Stimulated activated CD4-positive, alpha-beta T cell treated with anti-CD3 and anti-CD28 coated beads, TNF-alpha, amount 100 ng/mL, for 24 hours (primary cell): ENCODE measurements at regions not wholly inside any gene's neighbourhood (a gene's known extent, or its start where the extent isn't known, plus 50 kb on each side); places are given as distances from the start of the nearest gene placed in this dataset.

Experiments
- DNase-seq, 3 experiments: peaks; one replicate each; pipeline ENCODE4 v3.0.0-alpha.2; 2020; ENCODE audit warnings: low read depth in 3 of 3

DNA sequence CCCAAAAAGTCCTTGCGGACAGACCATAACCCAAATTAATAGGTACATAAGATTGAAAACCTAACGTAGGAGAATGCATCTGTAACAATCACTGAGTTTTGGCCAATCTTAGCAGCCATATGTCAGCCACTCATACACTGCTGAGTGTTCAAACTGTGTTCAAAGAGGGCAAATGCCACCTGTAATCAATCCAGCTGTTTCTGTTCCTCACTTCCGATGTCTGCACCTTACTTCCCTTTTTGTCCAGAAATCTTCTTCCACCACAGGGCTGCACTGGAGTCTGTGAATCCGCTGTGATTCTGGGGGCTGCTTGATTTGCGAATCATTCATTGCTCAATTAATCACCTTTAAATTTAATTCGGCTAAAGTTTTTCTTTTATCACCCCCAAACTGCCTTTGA is 263.9 kb downstream of the ICE1 start:
- no peak for DNase-seq

DNA sequence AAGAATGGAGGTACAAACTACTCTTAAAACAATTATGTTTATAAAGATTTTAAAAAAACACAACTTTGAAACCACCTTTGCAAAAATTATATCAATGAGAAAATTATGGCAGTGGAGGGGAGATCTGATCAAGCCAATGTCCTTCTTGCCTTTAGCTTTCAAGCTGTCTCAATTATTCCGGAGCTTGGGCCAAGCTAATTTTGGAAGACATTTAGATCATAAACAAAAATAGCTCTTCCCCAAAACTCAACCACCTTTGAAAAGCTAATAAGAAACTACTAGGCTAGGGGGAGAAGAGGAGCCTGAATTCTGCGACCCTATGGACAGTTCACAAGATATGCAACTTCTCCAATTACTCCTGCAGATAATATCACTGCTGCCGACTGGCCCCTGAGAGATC is 263.3 kb downstream of the ICE1 start:
- no peak for DNase-seq

DNA sequence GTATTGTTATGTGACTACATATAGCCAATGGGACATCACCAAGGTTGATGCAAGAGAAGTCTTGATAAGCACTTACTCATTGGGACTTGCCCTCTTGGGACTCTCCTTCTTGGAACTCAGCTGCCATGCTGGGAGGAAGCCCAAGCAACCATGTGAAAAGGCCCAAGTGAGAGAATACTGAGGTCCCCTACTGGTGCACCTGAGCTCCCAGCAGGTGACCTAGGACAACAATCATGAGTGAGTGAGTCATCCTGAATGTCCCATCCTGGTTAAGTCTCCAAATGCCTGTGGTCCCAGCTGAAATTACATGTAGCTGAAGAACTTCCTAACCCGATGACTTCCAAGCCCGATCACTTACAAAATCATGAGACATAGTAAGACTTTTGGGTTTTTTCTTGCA is 260.7 kb downstream of the ICE1 start:
- DNase-seq: no peak

DNA sequence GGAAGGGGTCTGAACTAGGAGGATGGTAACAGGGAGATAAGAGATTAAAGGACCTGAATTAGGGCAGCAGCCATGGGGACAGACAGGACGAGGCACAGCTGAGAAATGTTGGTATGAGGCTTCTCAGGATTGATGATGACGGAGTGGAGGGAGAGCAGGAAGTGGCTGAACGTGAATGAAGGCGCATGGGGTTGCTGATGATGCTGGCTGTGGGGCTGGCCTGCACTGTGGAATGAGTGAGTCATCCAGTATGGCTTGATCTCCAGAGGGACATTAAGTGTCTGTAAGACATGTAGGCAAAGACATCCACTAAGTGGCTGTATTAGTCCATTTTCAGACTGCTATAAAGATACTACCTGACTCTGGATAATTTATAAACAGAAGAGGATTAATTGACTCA is 256.4 kb downstream of the ICE1 start:
- no peak for DNase-seq

DNA sequence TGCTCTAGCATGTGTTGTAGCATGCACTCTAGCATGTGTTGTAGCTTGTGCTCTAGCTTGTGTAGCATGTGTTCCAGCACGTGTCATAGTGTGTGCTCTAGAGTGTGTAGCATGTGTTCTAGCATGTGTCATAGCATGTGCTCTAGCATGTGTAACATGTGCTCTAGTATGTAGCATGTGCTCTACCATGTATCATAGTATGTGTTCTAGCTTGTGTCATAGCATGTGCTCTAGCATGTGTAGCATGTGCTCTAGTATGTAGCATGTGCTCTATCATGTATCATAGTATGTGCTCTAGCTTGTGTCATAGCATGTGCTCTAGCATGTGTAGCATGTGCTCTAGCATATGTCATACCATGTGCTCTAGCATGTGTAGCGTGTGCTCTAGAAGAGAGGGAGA is 255.3 kb downstream of the ICE1 start:
- no peak for DNase-seq

DNA sequence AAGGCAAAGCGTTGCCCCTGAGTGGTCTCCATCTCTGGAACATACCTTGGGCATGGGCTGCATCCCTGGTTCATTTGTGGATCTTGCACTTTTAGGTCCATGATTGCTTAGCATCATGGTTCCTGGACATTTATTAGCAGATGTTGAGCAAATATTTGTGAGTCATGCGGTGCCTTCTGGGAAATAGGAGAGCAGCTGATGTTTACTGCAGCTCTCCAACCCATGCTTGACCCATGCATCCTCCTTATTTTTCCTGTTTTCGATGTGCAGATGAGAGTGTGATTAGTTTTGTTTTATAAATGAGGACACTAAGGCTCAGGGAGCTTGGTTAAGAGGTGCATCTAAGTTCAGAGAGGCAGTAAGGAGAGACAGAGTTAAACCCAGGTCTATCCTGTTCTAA is 253.7 kb downstream of the ICE1 start:
- DNase-seq: no peak

DNA sequence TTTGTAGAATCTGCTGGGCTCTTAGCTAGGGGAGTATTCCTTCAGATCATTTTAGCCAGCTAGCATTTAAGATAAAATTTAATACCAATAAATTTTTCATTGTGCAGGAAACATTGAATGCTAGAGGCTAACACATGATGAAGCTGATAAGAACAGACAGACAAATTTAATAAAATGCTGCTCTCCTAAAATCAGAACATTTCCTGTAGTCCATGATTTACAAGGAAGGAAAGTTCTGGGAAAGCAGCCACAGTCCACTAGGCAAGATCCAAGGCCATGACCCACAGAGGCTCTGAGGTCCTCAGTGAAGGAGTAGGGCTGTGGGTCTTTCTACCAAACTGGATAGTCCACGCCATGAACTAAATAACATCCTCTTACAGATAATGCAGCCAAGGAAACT is 253.0 kb downstream of the ICE1 start:
- DNase-seq: no peak

DNA sequence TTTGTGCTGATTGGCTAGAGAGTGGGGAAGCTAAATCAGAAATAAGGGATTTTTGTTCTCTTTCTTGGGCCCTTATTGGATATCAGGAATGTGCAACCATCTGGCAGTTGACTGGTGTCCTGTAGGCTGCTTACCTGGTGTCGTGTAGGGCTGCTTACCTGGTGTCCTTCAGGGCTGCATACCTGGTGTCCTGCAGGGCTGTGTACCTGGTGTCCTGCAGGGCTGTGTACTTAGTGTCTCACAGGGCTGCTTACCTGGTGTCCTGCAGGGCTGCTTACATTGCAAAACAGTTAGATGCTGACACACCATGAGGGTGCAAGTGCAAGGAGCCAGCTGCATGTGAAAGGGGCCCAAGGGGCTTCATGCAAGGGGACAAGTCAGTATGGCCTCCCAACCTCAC is 249.3 kb downstream of the ICE1 start:
- no peak for DNase-seq

DNA sequence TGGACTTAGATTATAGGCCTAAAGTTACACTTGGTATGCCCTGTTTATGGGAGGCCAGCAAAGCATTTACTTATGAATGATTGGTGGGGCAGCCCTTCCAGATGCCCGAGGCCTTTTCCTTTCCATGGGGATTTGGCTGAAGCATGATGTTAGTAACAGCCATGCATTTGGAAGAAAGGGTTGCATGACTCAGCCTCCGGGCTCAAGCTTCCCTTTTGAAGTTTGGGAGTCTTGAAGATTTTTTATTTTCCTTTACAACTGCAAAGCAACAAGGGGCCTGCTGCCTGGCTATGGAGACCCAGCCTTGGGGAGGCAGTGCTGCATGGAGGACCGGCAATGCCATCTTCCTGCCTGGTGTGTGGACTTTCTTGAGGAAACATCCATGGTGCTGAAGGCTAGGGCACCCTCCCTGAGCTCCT is 244.7 kb downstream of the ICE1 start:
- no peak for DNase-seq

DNA sequence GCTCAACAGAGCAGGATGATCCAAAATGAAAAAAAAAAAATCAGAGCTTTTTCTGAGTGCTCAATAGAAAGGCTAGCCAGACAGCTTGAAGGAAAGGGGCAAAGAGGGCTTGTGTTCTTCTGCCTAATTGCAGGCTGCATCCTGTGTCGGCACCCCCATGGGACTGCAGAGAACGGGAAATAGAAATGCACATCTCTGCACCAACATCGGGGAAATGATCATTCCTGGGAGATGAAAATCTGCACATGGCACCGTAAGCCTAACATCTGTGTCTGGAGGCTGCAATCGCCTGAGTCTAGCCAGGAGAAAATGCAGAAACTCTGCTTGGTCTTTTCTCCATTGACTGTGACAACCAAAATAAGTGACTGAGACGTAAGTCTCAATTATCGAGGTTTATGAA is 243.9 kb downstream of the ICE1 start:
- DNase-seq: no peak

DNA sequence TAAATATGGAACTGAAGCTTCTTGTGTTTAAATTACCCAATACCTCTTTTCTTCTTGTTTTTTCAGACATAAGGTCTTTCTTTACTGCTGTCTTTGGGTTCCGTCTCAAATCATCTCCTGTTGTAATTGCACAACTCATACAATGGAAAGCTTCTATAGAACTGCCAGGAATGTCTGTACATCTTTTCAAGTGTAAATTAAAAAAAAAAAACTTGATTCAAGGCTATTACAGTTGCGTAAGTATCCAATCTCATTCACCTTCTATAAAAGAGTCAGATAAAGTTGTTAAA is 243.5 kb downstream of the ICE1 start:
- no peak for DNase-seq

DNA sequence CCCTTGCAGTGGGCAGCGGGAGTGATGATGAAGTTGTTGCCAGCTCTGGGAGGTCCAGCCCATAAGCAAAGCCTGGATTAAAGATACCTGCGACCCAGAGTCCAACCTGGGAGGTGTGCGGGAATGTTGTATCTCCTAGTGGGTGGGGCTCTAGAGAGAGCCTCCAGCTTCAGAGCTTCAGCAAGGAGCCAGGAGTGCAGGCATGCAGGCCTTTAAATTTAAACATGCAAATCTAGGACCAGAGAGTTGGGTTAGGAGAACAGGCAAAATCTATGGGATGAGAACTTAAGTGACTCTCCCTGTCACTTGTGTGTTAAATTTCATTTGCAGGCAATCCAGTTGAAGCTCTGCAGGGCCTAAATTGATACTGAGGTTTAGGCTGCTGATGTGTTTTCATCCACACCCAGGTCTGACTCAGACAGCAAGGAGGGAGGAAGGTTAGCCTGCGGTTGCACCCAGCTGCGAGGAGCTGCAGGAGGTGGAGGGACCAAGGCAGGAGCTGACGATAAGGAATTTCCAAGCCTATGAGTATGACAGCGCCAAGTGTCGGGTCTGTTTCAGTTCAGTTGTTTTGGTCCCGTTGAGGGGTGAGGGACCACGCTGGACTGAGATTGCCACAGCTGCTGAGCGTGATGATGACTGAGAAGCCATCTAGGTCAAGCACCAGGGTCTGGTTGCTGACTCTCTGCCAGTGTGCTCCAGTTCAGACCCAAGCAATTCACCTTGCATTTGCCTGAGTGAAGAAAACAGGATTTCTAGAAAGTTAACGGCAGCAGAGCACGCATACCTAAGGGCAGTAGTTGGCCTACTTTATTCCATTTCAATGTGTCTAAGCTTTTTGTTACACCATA is 243.0 kb downstream of the ICE1 start:
- no peak for DNase-seq

DNA sequence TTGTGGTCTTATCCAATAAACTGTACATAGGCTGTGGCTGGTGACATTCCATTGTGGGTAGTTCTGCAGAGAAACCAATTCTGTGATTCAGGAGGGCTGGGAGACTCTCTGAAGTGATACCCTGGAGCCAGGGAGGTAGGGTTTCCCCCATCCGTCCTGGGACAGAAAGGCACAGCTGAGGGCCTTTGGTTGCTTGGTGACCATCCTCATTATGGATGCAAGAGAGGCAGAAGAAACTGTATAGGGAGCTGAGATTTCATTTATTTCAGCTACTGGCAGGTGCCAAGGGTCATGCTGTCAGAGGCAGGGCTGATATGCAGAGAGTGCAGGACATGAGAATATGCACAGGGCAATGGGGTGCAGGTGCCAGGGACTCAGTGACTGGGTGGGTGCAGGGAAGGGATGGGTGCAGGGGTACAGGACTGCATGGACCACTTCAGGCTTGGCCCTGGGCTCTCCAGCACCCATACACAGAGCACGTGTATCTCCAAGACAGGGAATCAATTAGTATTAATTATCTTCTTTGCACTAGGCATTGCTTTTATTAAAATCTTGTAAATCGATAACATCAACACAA is 236.5 kb downstream of the ICE1 start:
- no peak for DNase-seq

DNA sequence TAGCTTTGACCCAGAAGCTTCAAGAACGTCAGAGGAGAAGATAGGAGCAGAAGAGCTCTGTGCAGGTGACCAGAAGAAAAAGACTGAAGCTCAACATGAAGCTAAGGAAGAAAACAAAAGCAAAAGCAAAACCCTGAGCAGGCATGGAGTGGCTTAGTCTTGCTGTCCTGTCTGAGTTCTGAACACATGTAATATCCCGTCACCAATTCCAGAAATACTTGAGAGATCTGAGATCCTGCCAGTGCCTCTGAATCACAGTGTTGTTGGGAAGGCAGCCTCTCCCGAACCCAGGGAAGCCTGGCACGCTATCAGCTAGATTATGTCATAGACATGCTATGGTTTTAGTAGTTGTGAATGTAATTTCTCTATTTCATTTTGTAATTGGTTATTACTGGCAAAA is 235.7 kb downstream of the ICE1 start:
- DNase-seq: no peak

DNA sequence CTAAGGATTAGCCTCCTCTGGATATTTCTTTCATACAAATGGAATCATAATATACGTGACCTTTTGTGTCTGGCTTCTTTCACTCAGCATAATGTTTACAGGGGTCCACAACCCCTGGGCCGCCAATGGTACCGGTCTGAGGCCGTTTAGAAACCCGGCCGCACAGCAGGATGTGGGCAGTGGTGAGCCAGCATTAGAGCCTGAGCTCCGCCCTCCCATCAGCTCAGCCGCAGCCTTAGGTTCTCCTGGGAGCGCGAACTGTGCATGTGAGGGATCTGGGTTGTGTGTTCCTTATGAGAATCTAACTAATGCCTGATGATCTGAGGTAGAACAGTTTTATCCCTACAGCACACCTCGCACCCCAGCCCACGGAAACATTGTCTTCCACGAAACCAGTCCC is 229.7 kb downstream of the ICE1 start:
- DNase-seq: no peak

DNA sequence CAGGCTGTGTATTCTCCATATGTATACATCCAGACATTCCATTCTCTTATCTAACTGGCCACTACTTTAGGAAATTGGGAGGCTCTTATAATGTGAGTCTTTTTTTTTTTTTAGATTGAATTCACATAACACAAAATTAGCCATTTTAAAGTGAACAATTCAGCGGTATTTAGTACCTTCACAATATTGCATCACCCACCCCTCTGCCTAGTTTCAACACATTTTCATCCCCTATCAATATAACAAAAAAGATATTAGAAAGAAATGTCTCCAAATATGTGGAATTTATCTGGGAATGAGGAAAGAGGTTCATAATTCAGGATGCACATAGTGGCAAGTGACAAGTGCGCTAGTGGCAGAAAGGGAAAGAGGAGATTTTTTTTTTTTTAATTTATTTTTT is 228.5 kb downstream of the ICE1 start:
- DNase-seq: no peak

DNA sequence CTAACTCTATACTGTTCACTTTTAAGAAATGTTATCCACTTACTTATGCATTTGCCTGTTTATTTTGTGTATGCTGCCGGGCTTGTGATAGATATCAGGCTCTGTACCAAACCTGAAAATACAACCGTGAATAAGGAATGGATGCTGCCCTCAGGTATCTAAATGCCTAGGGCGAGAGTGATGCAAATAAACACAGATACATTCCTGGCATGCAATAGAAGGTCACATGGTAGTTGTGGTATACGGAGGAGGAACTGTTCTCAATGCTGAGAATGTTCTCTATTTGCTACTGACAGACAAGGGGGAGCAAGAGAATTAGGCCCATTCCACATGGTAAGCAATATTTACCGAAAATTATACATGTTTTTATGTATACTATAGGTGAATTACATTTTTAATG is 227.8 kb downstream of the ICE1 start:
- no peak for DNase-seq

DNA sequence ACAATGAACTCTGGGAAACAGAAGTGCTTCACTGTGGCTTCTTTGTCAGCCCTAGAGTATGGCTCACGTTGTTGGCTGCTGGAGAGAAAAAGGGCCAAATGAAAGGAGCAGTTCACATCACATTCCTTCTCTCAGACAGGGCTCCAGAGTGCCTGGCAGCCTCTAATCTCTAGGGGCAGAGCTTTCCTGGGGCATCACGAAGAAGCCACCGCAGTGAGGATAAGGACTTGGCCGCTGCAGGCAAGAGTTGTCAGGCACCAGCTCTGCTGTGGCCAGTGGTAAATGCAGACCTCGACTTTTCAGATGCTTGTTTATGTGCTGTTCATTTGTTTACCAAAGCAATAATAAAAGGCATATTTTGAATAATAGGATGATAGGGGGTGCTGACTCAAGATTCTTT is 227.2 kb downstream of the ICE1 start:
- DNase-seq: no peak

DNA sequence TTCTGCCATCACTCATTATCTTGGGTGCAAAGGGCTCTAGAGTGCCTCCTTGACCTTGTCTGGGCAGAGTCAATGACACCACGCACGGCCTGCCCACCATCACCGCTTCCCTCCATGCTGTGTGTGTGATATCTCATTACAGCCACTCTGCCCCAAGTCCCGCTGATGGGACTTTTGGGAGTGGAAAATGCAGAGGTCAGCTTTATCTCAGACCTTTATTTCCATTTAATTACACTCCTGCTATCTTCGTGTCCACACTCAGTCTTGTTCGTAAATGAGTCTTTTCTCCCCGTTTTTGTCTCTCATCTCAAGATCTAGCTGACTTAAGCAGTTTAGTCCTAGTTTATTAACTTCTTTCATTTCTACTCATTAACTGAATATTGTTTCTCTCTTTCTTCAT is 226.2 kb downstream of the ICE1 start:
- no peak for DNase-seq

DNA sequence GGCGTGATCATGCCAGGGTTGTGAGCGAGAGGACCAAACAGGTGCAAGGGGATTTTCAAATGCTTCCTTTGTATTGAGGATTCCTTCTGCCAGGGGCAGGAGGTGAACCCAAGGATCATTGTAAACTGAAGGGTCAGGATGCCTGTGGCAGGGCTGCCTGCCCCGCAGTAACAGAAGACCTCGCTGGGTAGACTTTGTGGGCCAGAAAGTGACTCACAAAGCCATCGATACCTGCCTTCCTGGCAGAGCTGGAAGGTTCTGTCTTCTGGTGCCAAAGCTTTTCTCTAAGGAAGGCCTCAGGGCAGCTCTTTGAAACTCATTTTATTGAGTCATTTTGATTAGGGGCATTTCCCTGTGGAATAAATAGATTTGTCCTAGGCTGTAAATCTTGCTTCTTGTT is 223.4 kb downstream of the ICE1 start:
- DNase-seq: no peak

DNA sequence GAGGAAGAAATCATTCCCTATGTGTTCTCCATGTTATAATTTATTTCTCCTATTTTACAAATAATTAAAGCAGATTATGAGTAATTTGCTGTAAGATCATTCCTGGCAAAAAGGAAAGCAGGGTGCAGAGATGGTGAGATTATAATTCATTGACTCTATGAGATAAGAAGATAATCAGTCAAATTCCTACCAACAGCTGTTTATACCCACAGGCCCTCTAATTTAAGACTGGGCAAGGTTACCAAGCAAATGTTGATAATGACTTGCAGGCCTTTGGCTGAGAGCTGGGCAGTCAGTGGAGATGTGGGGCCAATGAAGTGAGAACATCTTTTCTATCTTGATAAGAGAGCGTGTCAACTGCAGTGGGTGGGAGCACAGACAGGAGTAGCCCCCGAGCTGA is 222.7 kb downstream of the ICE1 start:
- no peak for DNase-seq

DNA sequence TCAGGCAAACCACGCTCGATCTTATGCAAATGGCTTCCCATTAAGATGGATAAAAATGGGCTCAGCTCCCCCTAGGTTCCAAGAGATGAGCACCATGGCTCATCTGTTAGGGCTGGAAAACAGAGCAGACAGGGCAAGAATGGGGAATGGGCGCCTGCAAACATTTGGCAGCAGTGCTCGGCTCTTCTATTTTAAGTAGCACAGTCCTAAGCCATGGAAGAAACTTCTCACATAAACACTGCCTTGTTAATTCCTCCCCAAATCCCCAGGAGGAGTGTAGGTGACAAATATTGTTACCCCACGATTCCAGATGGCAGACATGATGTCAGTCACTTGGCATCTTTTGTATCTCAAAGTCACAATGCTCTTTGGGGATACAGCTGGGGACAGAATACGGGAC is 221.8 kb downstream of the ICE1 start:
- no peak for DNase-seq

DNA sequence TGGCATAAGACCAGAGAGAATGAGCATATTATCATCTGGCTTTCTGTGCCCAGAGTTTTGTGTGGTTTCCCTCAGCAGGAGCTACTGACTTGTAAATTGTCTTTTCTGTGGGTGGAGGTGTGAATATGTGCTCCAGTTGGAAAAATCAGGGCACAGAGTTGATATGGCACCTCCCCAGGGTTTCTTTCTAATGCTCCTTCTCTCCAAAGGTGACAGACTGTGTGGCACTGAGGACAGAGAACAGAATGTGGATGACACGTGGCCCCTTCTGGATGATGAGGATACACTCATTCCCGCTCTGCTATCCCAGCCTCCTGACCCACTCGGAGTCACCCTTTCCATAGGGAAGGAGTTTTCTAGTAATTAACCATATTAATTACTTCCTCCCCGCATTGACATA is 221.0 kb downstream of the ICE1 start:
- no peak for DNase-seq

DNA sequence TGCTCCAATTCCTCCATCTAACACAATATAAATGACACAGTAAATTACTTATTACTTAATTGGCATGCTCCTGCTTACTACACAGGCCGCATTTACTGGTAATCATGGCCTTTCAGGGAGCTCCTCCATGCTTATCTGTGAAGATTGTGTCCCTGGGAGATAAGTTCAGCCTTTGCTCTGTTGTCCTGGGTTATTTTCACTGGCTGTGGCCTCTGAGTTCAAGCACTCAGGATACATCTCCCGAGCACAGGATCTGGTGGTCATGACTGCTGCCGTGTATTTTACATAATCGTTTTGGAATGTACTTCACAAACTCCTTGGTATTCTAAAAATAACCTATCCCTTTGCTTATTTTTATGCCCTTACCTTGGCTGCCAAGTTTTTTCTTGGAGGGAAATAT is 215.7 kb downstream of the ICE1 start:
- no peak for DNase-seq
